HG03103 (cell line): ENCODE measurements at regions not wholly inside any gene's neighbourhood (a gene's known extent, or its start where the extent isn't known, plus 50 kb on each side); places are given as distances from the start of the nearest gene placed in this dataset.
"Not testable (repeated sequence)": the region's sequence is repeated elsewhere in the genome, so short reads cannot be mapped to it uniquely, and the experiment has no call there.

Source experiments
- ATAC-seq: cut with Tn5 transposase; IDR thresholded peaks from one replicate; pipeline ENCODE4 v1.9.1; 2021; ENCODE audit warnings: low read depth; ENCODE audit not compliant: unreplicated experiment

GRCh38 chr18:64678048-64678447 is 529.2 kb upstream of the LINC00305 start:
- ATAC-seq, result no peak

DNA sequence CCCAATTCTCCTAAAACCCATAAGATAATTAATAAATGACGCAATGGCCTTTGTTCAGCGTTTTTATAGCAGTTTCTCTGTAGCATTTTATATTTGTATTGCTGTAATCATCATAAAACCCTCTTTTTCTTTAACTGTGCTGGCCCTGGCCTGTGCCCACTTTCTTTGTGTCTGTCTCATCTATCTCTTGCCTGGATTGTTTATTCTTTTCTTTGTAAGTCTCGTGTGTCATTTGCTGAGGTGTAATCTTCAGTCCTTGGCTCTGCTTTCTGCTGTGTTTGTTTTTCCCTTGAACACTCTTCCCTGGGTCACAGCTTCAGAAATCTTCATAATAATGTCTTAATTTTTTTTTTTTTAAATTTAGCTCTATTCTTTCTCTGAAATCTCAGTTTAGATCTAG is 525.8 kb upstream of the LINC00305 start:
- no peak for ATAC-seq

DNA sequence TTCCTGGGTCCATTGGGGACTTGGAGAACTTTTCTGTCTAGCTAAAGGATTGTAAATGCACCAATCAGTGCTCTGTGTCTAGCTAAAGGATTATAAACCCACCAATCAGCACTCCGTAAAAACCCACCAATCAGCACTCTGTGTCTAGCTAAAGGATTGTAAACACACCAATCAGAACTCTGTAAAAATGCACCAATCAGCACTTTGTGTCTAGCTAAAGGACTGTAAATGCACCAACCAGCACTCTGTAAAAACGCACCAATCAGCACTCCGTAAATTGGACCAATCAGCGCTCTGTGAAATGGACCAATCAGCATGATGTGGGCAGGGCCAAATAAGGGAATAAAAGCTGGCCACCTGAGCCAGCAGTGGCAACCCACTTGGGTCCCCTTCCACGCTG is 522.4 kb upstream of the LINC00305 start:
- ATAC-seq, result not testable (repeated sequence)

GRCh38 chr18:64668461-64668962 is 519.6 kb upstream of the LINC00305 start:
- no peak for ATAC-seq

DNA sequence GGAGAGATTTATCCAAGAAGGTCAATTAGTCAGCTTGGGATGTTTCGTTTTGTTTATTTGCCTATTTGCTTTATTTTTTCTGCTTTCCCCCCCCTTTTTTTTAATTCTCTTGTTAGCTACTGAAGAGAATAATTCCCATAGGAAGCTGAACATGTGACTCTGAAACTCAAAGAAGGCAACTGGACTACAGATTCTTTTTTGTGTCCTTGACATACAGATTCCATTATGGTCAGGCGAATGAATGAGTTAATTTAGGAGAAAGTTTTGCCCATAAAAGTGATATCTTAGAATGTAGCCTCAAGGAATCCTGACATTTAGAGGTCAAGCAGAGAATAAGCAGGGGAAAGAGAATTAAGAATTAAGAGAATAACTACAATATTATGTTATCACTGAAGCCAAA is 514.2 kb upstream of the LINC00305 start:
- ATAC-seq, result no peak

- no peak for ATAC-seq
Measured at GRCh38 chr18:64659196-64659595, 510.3 kb upstream of the LINC00305 start.

DNA sequence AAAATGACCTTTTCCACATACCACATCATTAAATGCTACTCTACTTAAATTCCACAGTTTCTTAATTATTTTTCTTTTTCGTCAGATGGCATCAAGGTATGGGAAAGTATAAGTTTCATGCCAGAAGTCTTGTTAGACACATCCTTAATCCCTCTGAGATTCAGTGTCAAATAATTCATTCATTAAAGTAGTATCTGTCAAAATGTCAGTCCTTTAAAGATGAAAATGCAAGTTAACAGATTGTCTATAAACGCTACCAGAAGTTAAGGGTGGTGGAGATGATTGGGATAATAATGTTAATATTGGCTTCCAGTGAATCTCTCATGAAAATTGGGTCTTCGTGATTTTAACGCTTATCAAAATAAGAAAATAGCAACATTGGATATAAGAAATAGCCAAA is 504.2 kb upstream of the LINC00305 start:
- ATAC-seq, result no peak

DNA sequence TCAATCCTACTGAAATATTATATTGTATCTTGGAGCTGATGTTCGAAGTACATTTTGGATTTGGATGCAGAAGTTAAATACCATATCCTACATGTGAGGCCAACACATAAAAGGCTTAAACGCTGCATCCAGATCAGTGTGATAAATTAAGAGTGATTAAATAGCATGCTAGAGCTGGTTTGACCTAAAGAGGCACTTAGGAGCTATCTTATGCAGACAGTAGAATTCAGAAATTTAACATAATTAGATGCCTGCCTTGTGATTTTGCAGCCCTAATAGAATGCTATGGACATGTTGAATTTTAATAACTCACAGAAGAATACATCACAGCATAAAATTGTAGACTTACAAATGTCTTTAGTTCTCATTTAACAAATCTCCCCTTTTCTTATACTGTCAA is 501.2 kb upstream of the LINC00305 start:
- ATAC-seq, result no peak

DNA sequence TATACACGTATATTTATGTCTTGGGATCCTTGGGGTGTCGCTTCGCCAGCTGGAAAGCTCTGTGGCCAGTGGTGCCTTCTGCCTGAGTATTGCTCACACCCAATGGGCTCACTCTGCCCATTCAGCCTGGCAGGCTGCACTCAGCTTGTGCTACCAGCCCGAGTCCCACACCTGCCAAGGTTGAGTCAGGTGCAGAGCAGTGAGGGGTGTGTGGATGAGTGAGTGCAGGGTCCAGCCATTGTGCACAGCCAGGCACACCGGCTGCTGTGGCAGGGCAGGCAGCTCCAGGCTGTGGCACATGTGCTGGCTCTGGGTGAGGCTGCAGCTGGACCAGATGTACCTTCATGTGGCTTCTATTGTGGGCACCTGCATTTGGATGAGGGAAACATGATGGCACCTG is 496.9 kb upstream of the LINC00305 start:
- no peak for ATAC-seq

DNA sequence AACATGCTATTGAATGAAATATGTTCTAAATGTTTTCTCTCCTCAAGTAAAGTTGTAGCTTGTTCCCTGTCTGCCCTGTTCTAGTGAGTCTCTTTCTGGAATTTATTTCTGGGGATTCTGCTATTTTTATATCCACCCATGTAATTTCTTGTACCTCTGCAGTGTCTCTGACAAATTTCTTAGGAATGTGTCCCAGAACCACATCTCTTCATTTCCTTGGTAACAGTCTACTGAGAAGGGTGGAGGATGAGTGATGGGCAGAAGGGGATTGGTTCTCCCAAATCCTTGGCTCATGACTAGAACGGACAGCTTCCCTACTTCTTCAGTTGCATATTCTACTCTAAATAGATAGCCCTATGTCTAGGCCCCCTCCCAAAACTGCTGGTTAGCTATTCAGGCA is 490.6 kb upstream of the LINC00305 start:
- ATAC-seq, result no peak

GRCh38 chr18:64620971-64621560 is 472.2 kb upstream of the LINC00305 start:
- ATAC-seq, result no peak

DNA sequence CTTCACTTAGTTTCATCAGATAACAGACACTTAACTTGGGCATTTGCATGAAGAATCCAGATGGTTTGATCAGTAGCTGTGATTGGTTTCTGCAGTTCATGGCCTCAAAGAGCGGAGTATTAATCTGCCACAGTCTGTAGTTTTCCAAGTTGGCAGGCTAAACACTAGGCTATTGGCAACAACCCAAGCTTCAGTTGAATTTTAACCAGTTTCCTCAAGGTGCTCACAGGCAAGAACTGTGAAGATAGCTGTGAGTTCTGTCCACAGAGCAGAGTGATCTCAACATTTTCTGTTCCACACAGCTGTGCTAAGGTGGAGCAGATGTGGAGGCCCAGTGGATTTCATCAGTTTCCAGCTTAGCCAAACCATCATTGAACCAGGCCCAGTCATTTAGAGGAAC is 469.5 kb upstream of the LINC00305 start:
- ATAC-seq, result no peak

GRCh38 chr18:64615021-64615420 is 466.1 kb upstream of the LINC00305 start:
- no peak for ATAC-seq

- ATAC-seq, result no peak
Measured at GRCh38 chr18:64614446-64614845, 465.6 kb upstream of the LINC00305 start.

- ATAC-seq, result no peak
Measured at GRCh38 chr18:64592246-64592645, 443.4 kb upstream of the LINC00305 start.

DNA sequence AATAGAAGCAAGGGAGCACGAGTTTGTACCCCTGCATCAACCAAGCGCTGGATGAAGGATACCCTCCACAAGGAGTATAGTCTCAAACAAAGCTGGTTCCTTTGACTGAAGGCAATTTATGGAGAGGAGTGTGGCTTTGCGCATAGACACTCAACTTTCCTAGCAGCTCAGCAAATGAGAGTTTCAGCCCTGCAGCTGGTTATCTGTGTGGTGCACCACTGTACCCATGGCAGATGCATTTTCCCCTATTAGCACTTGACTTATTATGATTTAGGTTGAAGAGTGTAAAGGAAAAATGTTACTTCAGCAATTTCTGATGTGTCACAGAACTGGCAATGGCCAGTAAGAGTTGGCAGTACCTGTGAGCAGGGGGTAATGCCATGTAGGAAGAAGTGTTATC is 440.1 kb upstream of the LINC00305 start:
- ATAC-seq, result no peak

- ATAC-seq, result no peak
Measured at GRCh38 chr18:64566456-64566855, 417.6 kb upstream of the LINC00305 start.

- ATAC-seq, result no peak
Measured at GRCh38 chr18:64562651-64563050, 413.8 kb upstream of the LINC00305 start.

GRCh38 chr18:64546451-64546850 is 397.6 kb upstream of the LINC00305 start:
- ATAC-seq, result no peak

- ATAC-seq, result no peak
Measured at GRCh38 chr18:64539847-64540246, 391.0 kb upstream of the LINC00305 start.

GRCh38 chr18:64528646-64529045 is 379.8 kb upstream of the LINC00305 start:
- no peak for ATAC-seq

GRCh38 chr18:64519201-64519600 is 370.3 kb upstream of the LINC00305 start:
- ATAC-seq, result no peak

DNA sequence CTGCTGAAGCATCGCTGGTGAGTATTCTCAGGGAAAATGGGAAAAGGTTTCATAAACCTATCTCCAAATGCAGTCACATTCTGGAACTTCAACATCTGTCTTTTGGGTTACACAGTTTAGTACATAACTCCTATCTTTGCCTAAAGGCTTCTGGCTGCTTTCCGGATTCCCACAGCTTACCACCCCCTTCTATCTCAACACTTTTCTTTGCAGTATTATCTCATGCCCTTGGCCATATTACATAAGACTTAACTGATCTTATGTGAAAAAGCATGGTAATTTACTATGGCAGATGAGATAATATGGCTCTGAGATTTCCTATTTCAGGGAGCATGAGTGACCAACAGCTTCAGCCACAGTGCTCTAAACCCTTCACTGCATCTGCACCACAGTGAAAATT is 369.3 kb upstream of the LINC00305 start:
- no peak for ATAC-seq
